Lower leg skin (tissue), 3 donors: ENCODE measurements at regions not wholly inside any gene's neighbourhood (a gene's known extent, or its start where the extent isn't known, plus 50 kb on each side); places are given as distances from the start of the nearest gene placed in this dataset.

Experiments
- CTCF ChIP-seq, 3 donors: fragments of 450-650 bp; IDR thresholded peaks; one replicate each; pipeline ENCODE4 v1.5.1; 2016; ENCODE audit warnings: antibody characterized with exemption in 3 of 3, mild to moderate bottlenecking in 3 of 3, moderate library complexity in 2 of 3
- POLR2A ChIP-seq, 2 donors: fragments of 450-650 bp; IDR thresholded peaks; one replicate each; pipeline ENCODE4 v1.6.1; 2016 to 2017; ENCODE audit warnings: antibody characterized with exemption in 2 of 2, mild to moderate bottlenecking in 1 of 2, moderate library complexity in 1 of 2

DNA sequence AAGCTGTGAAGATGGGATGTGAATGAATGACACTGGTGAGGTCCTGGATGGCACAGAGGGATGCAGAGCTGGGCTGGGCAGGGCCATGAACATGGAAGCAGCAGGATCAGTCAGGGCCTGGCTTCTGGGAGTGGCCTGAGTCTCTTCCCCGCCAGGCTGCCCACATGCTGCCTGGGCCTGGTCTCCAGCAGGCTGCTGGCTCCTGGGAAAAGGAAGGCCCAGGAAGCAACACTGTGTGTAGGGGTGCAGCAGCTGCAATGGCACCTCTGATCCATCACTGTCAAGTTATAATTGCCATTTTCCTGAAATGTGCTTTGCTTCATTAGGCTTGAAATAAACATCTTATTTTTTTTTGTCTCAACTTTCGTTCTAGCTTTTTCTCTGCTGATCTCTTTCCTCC lies 260.2 kb upstream of the N4BP1 start:
- no peak for TF ChIP-seq POLR2A (IDR thresholded peaks at IDR 0.05)
- no peak for TF ChIP-seq CTCF (IDR thresholded peaks at IDR 0.05)
